HEK293T (cell line): ENCODE measurements at regions not wholly inside any gene's neighbourhood (a gene's known extent, or its start where the extent isn't known, plus 50 kb on each side); places are given as distances from the start of the nearest gene placed in this dataset.

ENCODE experiments used
- ARNT ChIP-seq: fragments of 450-650 bp; IDR thresholded peaks from 2 replicates; pipeline ENCODE4 v1.6.1; 2017; ENCODE audit warnings: mild to moderate bottlenecking
- BHLHE40 ChIP-seq: fragments of 450-650 bp; IDR thresholded peaks from 2 replicates; pipeline ENCODE4 v1.6.1; 2016; ENCODE audit warnings: mild to moderate bottlenecking, moderate library complexity, borderline replicate concordance
- CTBP1 ChIP-seq: fragments of 450-650 bp; IDR thresholded peaks from 2 replicates; pipeline ENCODE4 v1.6.1; 2016; ENCODE audit warnings: borderline replicate concordance
- ELF4 ChIP-seq: fragments of 450-650 bp; IDR thresholded peaks from 2 replicates; pipeline ENCODE4 v1.6.1; 2017; ENCODE audit warnings: antibody characterized with exemption
- FOXA1 ChIP-seq: fragments of 450-650 bp; IDR thresholded peaks from 2 replicates; pipeline ENCODE4 v1.6.1; 2016; ENCODE audit warnings: mild to moderate bottlenecking
- FOXM1 ChIP-seq: fragments of 450-650 bp; IDR thresholded peaks from 2 replicates; pipeline ENCODE4 v1.6.1; 2017; ENCODE audit warnings: mild to moderate bottlenecking, borderline replicate concordance
- L3MBTL2 ChIP-seq: fragments of 450-650 bp; conservative IDR thresholded peaks from 2 replicates; pipeline ENCODE4 v1.6.1; 2016; ENCODE audit warnings: mild to moderate bottlenecking
- LEF1 ChIP-seq: fragments of 450-650 bp; IDR thresholded peaks from 2 replicates; pipeline ENCODE4 v1.6.1; 2017; ENCODE audit warnings: mild to moderate bottlenecking, borderline replicate concordance
- PKNOX1 ChIP-seq: fragments of 450-650 bp; IDR thresholded peaks from 2 replicates; pipeline ENCODE4 v1.6.1; 2016
- SP1 ChIP-seq: fragments of 450-650 bp; IDR thresholded peaks from 2 replicates; pipeline ENCODE4 v1.6.1; 2017
- TARDBP ChIP-seq: fragments of 450-650 bp; IDR thresholded peaks from 2 replicates; pipeline ENCODE4 v1.6.1; 2016
- ZNF384 ChIP-seq: fragments of 450-650 bp; IDR thresholded peaks from 2 replicates; pipeline ENCODE4 v1.6.1; 2016

DNA sequence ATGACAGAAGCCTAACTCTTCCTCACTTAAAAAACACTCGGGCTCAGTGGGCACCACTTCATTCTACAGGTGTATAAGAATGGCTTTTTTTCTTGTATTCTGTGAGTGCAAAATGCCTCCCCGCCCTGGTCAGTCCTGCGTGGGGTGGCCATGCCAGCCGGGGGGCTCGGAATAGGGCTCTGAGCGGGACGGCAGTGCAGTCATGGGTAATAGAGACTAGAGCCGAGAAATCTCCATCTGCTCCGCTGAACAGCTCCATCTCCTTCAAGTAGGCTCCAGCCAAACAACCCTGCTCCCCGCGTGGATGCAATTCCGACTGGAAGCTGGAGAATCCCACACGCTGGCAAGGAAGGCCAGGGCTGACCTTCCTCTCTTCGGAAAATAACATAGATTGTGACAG lies 317.0 kb upstream of the IRX4 start:
- no peak for TF ChIP-seq BHLHE40
- no peak for TF ChIP-seq LEF1
- no peak for TF ChIP-seq TARDBP
- no peak for TF ChIP-seq SP1
- no peak for TF ChIP-seq ELF4
- TF ChIP-seq PKNOX1 = no peak
- TF ChIP-seq FOXM1 = no peak
- no peak for TF ChIP-seq ZNF384
- no peak for TF ChIP-seq L3MBTL2
- no peak for TF ChIP-seq FOXA1
- TF ChIP-seq ARNT = no peak
- no peak for TF ChIP-seq CTBP1
